WTC11 (cell line): ENCODE measurements at regions not wholly inside any gene's neighbourhood (a gene's known extent, or its start where the extent isn't known, plus 50 kb on each side); places are given as distances from the start of the nearest gene placed in this dataset.

Experiments
- ATAC-seq: fragments of 200-7000 bp; cut with Tn5 transposase; 2 replicates; pipeline ENCODE4 v1.10.0; 2021; ENCODE audit warnings: mild to moderate bottlenecking, moderate library complexity
- CTCF ChIA-PET: fragments of 300-600 bp; sonication (Branson Sonifier 250); formaldehyde crosslinking; loops from one replicate; lab custom pipeline; 2021; ENCODE audit warnings: antibody characterized with exemption; lab: Charles Lee
- POLR2A ChIA-PET: fragments of 350-600 bp; sonication (Branson Sonifier 250); formaldehyde crosslinking; loops from one replicate; lab custom pipeline; 2021; ENCODE audit warnings: antibody characterized with exemption; lab: Charles Lee
- DNase-seq: peaks from one replicate; pipeline ENCODE4 v3.0.0; 2021; ENCODE audit warnings: low spot score
- H3K27ac Mint-ChIP-seq: 2 replicates; pipeline ENCODE4 v1.8.0; 2021; ENCODE audit warnings: mixed read lengths
- H3K27me3 Mint-ChIP-seq: 2 replicates; pipeline ENCODE4 v1.8.0; 2021; ENCODE audit warnings: low read depth, mild to moderate bottlenecking, moderate library complexity, mixed read lengths
- H3K36me3 Mint-ChIP-seq: 2 replicates; pipeline ENCODE4 v1.8.0; 2021; ENCODE audit warnings: mixed read lengths
- H3K4me1 Mint-ChIP-seq: 2 replicates; pipeline ENCODE4 v1.8.0; 2022; ENCODE audit warnings: mixed read lengths
- H3K4me3 Mint-ChIP-seq: 2 replicates; pipeline ENCODE4 v1.8.0; 2021; ENCODE audit warnings: mild to moderate bottlenecking, moderate library complexity, mixed read lengths
- H3K9me3 Mint-ChIP-seq: 2 replicates; pipeline ENCODE4 v1.8.0; 2021; ENCODE audit warnings: mixed read lengths
- CBFB ChIP-seq: sonication (generic); formaldehyde crosslinking; IDR thresholded peaks from 2 replicates; pipeline ENCODE4 v1.8.1; 2022; ENCODE audit warnings: mild to moderate bottlenecking, low read depth, missing genetic modification reagents
- ETV6 ChIP-seq: sonication (generic); formaldehyde crosslinking; IDR thresholded peaks from 2 replicates; pipeline ENCODE4 v1.8.1; 2022; ENCODE audit warnings: mild to moderate bottlenecking, missing genetic modification reagents
- GABPB1 ChIP-seq: sonication (generic); formaldehyde crosslinking; IDR thresholded peaks from 2 replicates; pipeline ENCODE4 v1.8.1; 2023; ENCODE audit warnings: mild to moderate bottlenecking, missing genetic modification reagents
- KAT7 ChIP-seq: sonication (generic); formaldehyde crosslinking; IDR thresholded peaks from 2 replicates; pipeline ENCODE4 v1.8.1; 2023; ENCODE audit warnings: missing genetic modification reagents, mild to moderate bottlenecking, borderline replicate concordance
- NFATC4 ChIP-seq: fragments of 250-450 bp; sonication (Bioruptor Pico); IDR thresholded peaks from 2 replicates; pipeline ENCODE4 v1.9.0; 2021; ENCODE audit warnings: mild to moderate bottlenecking
- NFE2L1 ChIP-seq: sonication (generic); formaldehyde crosslinking; IDR thresholded peaks from 2 replicates; pipeline ENCODE4 v1.8.1; 2023; ENCODE audit warnings: missing genetic modification reagents
- NR1H2 ChIP-seq: sonication (generic); formaldehyde crosslinking; IDR thresholded peaks from 2 replicates; pipeline ENCODE4 v1.9.0; 2021; ENCODE audit warnings: mild to moderate bottlenecking, moderate library complexity, missing genetic modification reagents
- OVOL2 ChIP-seq: fragments of 250-450 bp; sonication (Bioruptor Pico); IDR thresholded peaks from 2 replicates; pipeline ENCODE4 v1.9.0; 2021; ENCODE audit warnings: mild to moderate bottlenecking, borderline replicate concordance
- PRDM15 ChIP-seq: sonication (generic); formaldehyde crosslinking; IDR thresholded peaks from 2 replicates; pipeline ENCODE4 v1.8.0; 2022; ENCODE audit warnings: missing genetic modification reagents
- TEAD1 ChIP-seq: sonication (generic); formaldehyde crosslinking; IDR thresholded peaks from 2 replicates; pipeline ENCODE4 v1.8.0; 2022; ENCODE audit warnings: mild to moderate bottlenecking, missing genetic modification reagents
- ZNF532 ChIP-seq: fragments of 250-450 bp; sonication (Bioruptor Pico); IDR thresholded peaks from 2 replicates; pipeline ENCODE4 v1.9.0; 2021; ENCODE audit warnings: mild to moderate bottlenecking, borderline replicate concordance
- TF ChIP-seq, protein P1 (sequence below): sonication (generic); formaldehyde crosslinking; IDR thresholded peaks from 2 replicates; pipeline ENCODE4 v1.8.0; 2023; ENCODE audit warnings: mild to moderate bottlenecking, missing genetic modification reagents
- TF ChIP-seq, protein P2 (sequence below): fragments of 250-450 bp; sonication (Bioruptor Pico); conservative IDR thresholded peaks from 2 replicates; pipeline ENCODE4 v1.9.0; 2021; ENCODE audit warnings: mild to moderate bottlenecking
- TF ChIP-seq, protein P3 (sequence below): sonication (generic); formaldehyde crosslinking; IDR thresholded peaks from 2 replicates; pipeline ENCODE4 v1.8.0; 2023; ENCODE audit warnings: missing genetic modification reagents, mild to moderate bottlenecking, borderline replicate concordance

GRCh38 chr4:129377131-129377845 is 281.3 kb downstream of the C4orf33 start:
- POLR2A ChIA-PET: no interaction called here
- Mint-ChIP-seq H3K4me1 (no peaks in the 10 kb centered on the region), H3K9me3 (no peaks in the 10 kb centered on the region)
- TF ChIP-seq PRDM15 (CRISPR knock-in tag): no peak
- TF ChIP-seq, all 79 proteins: peak for 0
- Mint-ChIP-seq H3K27ac (no peak overlapping the region), H3K27me3 (no peaks in the 10 kb centered on the region; the same call in 1 of the 2 replicates), H3K4me3 (no peak overlapping the region), H3K36me3 (no peaks in the 10 kb centered on the region)
- ATAC-seq: no peak
- DNase-seq: no peak
- CTCF ChIA-PET: interaction anchor here (1.1 kb wide), 1 partner anchor 15 kb away, joined by 4 read pairs; no protein-coding TSS in a partner anchor

DNA sequence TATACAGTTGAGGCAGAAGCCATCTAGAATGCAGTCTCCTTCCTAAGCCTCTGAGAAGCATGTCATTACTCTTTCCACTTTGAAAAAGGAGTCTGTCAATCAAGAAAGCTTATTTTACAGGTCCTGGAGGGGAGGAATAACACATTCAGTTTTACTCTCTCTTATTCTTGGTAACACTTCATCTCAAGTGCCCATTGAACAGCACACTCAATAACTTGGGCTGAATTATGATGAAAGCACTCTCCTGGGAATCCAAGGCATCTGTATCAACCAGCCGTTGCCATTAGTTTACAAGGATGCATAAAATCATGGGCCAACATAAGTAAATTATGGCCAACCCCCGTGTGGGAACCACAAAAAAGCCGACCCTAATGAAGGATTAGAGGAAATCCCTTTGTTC is 282.4 kb downstream of the C4orf33 start:
- Mint-ChIP-seq H3K9me3 (no peaks in the 10 kb centered on the region), H3K4me1 (no peaks in the 10 kb centered on the region), H3K4me3 (no peak overlapping the region), H3K36me3 (no peaks in the 10 kb centered on the region), H3K27me3 (no peaks in the 10 kb centered on the region; the same call in 1 of the 2 replicates), H3K27ac (no peak overlapping the region)
- DNase-seq: no peak
- no peak for ATAC-seq
- CTCF ChIA-PET: no interaction called here
- POLR2A ChIA-PET: no interaction called here
- TF ChIP-seq, protein P1, sequence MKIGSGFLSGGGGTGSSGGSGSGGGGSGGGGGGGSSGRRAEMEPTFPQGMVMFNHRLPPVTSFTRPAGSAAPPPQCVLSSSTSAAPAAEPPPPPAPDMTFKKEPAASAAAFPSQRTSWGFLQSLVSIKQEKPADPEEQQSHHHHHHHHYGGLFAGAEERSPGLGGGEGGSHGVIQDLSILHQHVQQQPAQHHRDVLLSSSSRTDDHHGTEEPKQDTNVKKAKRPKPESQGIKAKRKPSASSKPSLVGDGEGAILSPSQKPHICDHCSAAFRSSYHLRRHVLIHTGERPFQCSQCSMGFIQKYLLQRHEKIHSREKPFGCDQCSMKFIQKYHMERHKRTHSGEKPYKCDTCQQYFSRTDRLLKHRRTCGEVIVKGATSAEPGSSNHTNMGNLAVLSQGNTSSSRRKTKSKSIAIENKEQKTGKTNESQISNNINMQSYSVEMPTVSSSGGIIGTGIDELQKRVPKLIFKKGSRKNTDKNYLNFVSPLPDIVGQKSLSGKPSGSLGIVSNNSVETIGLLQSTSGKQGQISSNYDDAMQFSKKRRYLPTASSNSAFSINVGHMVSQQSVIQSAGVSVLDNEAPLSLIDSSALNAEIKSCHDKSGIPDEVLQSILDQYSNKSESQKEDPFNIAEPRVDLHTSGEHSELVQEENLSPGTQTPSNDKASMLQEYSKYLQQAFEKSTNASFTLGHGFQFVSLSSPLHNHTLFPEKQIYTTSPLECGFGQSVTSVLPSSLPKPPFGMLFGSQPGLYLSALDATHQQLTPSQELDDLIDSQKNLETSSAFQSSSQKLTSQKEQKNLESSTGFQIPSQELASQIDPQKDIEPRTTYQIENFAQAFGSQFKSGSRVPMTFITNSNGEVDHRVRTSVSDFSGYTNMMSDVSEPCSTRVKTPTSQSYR: no peak
- TF ChIP-seq NR1H2 (no peak), KAT7 (no peak), ETV6 (CRISPR knock-in tag) (no peak), GABPB1 (CRISPR knock-in tag) (no peak), ZNF532 (CRISPR knock-in tag) (no peak), CBFB (CRISPR knock-in tag) (no peak), NFATC4 (CRISPR knock-in tag) (no peak), OVOL2 (no peak), NFE2L1 (no peak), TEAD1 (CRISPR knock-in tag) (no peak)
- TF ChIP-seq, protein P2, sequence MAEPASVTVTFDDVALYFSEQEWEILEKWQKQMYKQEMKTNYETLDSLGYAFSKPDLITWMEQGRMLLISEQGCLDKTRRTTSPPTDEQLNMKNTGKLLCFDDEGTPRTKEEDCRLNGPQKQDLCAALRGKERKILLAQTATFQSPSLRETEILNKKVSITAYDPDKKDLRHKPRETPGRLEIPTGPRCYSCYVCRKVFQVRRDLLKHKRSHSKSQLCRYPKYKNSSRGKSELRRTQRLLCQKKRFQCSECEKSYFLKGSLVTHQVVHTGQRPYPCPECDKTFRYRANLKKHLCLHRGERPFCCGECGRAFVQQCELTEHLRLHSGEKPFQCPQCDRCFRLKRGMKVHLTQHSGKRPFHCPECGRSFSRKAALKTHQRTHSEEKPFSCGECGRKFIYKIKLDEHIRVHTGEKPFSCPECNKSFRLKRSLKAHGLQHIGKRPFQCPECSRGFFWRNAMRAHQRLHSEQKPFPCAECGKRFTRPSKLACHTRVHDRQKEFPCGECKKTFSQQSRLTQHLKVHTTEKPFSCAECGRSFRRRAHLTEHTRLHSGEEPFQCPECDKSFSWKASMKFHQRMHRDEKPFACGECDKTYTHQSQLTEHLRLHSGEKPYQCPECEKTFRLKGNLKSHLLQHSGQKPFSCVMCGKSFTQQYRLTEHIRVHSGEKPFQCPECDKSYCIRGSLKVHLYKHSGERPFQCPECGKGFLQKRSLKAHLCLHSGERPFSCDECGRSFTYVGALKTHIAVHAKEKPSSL (CRISPR knock-in tag): no peak
- TF ChIP-seq, protein P3, sequence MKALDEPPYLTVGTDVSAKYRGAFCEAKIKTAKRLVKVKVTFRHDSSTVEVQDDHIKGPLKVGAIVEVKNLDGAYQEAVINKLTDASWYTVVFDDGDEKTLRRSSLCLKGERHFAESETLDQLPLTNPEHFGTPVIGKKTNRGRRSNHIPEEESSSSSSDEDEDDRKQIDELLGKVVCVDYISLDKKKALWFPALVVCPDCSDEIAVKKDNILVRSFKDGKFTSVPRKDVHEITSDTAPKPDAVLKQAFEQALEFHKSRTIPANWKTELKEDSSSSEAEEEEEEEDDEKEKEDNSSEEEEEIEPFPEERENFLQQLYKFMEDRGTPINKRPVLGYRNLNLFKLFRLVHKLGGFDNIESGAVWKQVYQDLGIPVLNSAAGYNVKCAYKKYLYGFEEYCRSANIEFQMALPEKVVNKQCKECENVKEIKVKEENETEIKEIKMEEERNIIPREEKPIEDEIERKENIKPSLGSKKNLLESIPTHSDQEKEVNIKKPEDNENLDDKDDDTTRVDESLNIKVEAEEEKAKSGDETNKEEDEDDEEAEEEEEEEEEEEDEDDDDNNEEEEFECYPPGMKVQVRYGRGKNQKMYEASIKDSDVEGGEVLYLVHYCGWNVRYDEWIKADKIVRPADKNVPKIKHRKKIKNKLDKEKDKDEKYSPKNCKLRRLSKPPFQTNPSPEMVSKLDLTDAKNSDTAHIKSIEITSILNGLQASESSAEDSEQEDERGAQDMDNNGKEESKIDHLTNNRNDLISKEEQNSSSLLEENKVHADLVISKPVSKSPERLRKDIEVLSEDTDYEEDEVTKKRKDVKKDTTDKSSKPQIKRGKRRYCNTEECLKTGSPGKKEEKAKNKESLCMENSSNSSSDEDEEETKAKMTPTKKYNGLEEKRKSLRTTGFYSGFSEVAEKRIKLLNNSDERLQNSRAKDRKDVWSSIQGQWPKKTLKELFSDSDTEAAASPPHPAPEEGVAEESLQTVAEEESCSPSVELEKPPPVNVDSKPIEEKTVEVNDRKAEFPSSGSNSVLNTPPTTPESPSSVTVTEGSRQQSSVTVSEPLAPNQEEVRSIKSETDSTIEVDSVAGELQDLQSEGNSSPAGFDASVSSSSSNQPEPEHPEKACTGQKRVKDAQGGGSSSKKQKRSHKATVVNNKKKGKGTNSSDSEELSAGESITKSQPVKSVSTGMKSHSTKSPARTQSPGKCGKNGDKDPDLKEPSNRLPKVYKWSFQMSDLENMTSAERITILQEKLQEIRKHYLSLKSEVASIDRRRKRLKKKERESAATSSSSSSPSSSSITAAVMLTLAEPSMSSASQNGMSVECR (CRISPR knock-in tag): no peak
